ENCODE measurements at regions not wholly inside any gene's neighbourhood (a gene's known extent, or its start where the extent isn't known, plus 50 kb on each side); places are given as distances from the start of the nearest gene placed in this dataset.

DNA sequence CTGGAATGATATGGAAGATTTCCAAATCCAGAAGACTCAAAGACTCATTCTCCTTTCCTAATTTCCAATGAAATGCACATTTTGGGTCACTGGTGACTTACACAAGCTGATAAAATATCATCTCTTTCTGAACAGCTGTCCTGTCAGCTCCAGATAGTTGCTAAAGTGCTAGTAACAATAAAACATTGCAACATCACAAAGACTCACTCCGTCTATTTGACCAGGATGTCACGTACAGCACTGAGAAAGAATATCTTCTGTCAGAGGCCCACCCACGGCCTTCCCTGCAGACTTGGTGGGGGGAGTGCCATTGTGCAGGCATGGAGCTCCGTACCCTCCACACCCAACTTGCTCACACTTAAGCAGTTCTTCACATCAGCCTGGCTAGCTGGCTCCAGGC, 78.9 kb upstream of the EGR2 start:
- ATAC-seq = peak; percentile 85
- peak; percentile 47 for DNase-seq

DNA sequence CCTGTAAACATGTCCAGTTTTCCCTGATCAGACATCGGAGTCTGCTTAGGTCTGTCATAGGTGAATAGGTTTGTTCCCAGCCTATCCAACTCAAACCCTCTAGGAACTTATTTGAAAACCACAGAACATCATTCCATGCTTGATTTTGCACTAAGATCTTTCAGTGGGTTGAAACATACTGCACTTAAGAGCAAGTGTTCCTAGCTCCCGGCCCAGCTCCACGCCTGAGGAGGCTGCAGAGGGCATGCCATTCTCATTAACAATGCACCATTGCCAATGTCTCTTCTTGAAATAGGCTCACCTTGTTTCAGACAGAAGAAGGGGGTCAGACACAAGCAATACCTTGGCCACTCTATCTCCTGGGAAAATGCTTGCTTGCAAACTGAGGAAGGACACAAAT, 78.0 kb upstream of the EGR2 start:
- no peak for ATAC-seq
- intact Hi-C loops (cut with micrococcal nuclease) = no loop called here
- no peak for DNase-seq

More for the DNA sequence above, 78.9 kb upstream of the EGR2 start:
- intact Hi-C loops (cut with micrococcal nuclease) = no loop called here

DNA sequence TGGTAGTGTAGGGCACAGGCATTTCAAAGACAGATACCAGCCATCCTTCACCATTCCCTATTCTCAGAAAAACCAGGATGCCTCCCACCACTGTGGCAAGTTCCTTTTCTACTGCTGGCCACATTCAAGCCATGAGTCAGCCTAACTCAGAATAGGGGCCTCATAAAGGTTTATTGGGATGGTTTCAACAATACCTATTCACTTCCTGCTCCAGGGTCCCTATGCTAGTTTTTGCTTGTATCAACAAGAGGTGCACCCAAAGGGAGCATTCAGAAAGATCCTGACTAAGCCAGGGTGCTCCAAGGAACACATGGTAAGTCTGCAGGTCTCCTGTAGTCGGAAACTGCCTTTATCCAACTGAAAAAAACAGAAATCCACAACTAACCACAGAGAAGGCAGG, 76.9 kb upstream of the EGR2 start:
- DNase-seq (no peak), ATAC-seq (no peak)
- intact Hi-C loops (cut with micrococcal nuclease) = no loop called here

DNA sequence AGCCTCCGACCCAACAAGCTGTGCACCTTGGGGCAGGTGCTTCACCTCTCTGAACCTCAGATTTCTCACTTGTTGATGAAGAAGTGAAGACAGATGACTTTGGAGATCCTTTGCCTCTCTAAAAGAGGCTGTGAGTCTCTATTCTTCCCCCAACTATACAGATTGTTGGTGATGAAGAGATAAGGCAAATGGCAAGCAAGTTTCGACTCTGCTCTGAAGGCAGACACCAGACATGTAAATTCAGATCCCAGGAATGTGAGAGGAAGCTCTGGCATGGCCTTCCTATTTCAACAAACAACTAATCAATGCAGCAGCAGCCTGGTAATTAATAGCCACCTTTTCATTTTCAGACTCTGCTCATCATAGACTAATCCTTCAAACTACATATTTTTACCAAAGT, 74.2 kb upstream of the EGR2 start:
- intact Hi-C loops (cut with micrococcal nuclease) = no loop called here
- ATAC-seq (no peak), DNase-seq (no peak)

DNA sequence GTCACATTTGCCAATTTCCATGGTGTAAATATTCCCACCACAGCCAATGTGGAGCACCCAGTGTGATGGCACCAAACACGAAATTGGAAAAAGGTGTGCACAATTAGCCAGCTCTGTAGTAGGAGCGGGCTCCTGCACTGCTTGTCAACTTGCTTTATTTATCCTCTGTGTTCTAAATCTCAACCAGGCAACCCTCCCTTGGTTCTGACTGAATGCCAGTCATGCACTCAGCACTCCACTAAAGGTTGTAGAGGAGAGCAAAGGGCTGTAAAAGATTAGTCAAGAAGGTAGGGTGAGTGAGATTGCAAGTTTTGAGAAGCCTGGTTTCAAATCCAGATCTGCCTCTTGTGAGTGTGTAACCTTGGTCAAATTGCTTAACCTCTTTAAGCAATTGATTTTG, 71.5 kb upstream of the EGR2 start:
- DNase-seq = no peak
- intact Hi-C loops (cut with micrococcal nuclease) = no loop called here
- peak; percentile 71 for ATAC-seq

DNA sequence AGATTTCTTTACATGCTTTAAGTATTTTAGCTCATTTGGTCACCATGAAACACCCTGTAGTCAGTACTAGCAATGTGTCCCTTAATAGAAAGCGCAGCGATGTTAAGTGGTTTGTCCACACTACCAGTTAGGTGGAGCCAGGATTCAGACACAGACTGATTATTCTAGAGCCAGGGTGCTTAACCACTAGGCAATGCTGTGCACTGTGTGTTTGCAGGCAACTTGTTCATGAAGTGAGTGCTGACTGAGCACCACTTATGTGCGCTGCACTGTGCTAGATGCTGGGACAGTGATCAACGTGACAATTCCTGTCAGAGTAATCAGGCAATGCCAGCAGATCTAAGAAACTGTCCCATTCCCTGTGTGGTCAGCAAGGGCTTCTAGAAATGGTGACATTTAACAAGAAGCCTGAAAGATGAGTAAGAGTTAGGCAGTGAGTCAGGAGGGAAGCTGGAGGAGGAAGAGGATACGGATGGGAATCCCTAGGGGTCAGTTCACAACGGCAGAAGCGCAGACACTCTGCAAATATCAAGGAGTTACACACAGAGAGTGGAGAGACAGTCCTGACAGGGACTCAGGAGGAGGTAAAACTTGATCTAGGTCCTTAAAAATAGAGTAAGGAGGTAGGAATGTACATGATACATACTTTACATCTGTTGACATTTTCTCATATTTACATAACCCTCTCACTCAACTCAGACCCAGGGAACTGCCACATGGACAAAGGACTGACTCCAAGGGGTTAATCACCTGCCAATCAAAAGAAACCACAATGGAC, 69.7 kb upstream of the EGR2 start:
- ATAC-seq (peak; percentile 74), DNase-seq (no peak)
- intact Hi-C loops (cut with micrococcal nuclease) = no loop called here

DNA sequence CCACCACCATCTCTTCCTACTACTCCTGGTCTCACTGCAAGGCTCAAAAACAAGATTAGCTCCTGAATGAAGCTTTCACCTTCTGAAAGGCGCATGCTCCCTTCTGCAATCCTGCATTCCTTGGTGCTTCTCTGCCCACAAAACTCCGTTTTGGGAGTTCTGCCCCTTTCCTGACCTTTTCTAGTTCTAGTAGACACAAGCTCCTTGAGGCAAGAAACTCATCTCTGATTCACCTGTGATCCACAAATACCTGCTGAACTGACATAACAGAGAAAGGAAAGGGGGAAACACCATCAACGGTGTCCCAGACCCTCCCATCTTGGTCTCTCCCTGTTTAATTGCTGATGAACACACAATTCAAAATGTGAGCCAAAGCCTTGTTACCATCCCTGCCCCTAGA, 64.0 kb upstream of the EGR2 start:
- intact Hi-C loops (cut with micrococcal nuclease) = no loop called here
- ATAC-seq (no peak), DNase-seq (no peak)

DNA sequence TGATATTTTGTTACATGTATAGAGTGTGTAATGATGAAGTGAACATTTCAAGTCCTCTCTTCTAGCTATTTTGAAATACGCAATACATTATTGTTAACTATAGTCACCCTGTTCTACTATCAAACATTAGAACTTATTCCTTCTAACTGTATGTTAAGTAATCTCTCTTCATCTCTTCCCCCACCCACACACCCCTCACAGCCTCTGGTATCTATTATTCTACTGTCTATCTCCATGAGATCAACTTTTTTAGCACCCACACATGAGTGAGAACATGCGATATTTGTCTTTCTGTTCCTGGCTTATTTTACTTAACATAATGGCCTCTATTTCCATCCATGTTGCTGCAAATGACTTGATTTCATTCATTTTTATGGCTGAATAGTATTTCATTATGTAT, 57.7 kb upstream of the EGR2 start:
- ATAC-seq = no peak
- intact Hi-C loops (cut with micrococcal nuclease) = no loop called here

DNA sequence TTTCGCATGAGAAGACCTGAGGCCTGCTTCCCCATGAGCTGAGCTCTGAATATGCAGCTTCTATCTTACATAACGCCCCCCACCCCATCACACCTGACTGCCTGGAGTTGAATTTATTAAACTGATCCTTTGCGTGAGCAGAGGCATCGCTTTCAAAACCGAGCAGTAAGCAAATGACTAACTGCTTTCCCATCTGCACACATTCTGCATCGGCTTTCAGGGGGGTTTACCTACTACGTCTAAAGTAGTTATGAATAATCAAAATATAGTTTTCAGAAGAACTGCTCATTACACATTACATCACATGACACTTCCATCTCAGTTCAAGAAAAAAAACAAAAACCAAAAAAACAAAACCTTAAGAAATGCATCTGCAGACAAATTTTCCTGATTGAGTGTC, 54.7 kb upstream of the EGR2 start:
- intact Hi-C loops (cut with micrococcal nuclease) = no loop called here
- no peak for DNase-seq
- no peak for ATAC-seq

More for the DNA sequence above, 57.7 kb upstream of the EGR2 start:
- DNase-seq = no peak

DNA sequence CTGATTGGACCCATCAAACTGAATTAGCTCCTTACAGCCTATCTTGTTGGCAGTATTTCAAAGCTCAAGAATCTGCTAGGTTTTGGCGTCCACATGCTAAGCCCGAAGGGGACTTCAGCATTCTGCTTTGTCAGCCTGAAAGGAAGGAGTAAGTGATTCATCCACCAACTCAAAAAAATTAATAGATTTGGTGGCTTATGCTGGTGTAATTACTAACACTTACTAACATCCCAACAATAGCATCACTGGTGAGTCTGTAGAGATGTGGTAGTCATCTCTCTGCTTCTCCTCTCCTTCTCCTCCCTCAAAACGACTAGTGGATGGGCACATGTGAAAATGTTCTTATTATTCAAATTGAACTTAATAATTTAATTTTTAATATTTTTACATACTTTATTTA, 53.8 kb upstream of the EGR2 start:
- ATAC-seq (no peak), DNase-seq (no peak)
- intact Hi-C loops (cut with micrococcal nuclease) = no loop called here

DNA sequence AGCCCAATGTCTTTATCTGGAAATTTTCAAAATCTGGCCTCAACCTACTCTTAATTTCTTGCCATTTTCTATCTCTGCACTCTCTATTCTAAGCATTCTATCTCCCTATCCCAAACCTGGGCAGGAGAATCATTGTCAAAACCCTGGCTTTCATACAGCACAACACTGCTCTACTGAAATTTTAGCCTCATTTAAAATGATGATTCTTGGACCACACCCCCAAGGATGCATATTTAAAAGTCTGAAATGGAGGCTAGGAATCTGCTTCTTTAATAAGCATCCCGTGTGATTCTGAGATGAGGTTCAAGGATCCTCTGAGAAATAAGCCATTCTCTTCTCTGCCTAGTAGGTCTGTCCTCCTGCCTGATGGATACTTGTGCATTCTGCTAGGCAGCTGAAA, 50.8 kb upstream of the EGR2 start:
- intact Hi-C loops (cut with micrococcal nuclease) = no loop called here
- ATAC-seq = no peak
- no peak for DNase-seq

DNA sequence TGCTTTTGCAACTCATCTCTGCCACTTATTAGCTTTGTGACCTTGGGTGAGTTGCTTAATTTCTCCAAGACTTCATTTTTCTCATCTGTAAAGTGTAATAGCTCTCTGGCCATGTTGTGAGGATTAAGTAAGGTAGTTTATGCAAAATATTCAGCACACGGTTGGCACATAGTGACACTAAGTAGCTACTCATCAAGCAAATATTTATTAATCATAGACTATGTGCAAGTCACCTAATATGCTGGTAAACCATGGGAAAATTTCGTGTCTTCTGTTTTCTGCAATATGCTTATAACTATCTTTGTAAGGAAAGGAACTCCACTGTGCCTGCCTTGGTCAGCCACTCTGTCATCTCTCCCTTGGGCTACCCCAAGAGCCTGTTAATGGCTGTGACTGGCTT, 50.3 kb upstream of the EGR2 start:
- no peak for ATAC-seq
- no peak for DNase-seq
- intact Hi-C loops (cut with micrococcal nuclease) = no loop called here

All from left ventricle myocardium superior (tissue), 1 donor.